H1 (cell line): ENCODE measurements at regions not wholly inside any gene's neighbourhood (a gene's known extent, or its start where the extent isn't known, plus 50 kb on each side); places are given as distances from the start of the nearest gene placed in this dataset.

ENCODE experiments used
- CTCF ChIA-PET: fragments of 300-600 bp; sonication (Branson Sonifier 250); formaldehyde crosslinking; loops from one replicate; lab custom pipeline; 2021; ENCODE audit not compliant: partially characterized antibody; lab: Charles Lee
- POLR2A ChIA-PET: fragments of 300-600 bp; sonication (Branson Sonifier 250); formaldehyde crosslinking; loops from one replicate; lab custom pipeline; 2021; ENCODE audit warnings: inconsistent platforms; ENCODE audit not compliant: partially characterized antibody; lab: Charles Lee
- DNase-seq, 2 experiments: peaks; one replicate each; pipeline versions ENCODE4 v3.0.0 to v3.0.0-alpha.2; 2010 to 2022; ENCODE audit warnings: low spot score in 2 of 2, low read depth in 1 of 2, mixed read lengths in 1 of 2
- FAIRE-seq: peaks from 2 replicates; lab custom pipeline; 2011; peaks lifted over from hg19 to GRCh38; lab: Jason Lieb, UNC
- H2AFZ ChIP-seq: 2 replicates; pipeline ENCODE4 v1.8.1; 2012; ENCODE audit warnings: low read length, inconsistent platforms
- H2AK5ac ChIP-seq: 2 replicates; pipeline ENCODE4 v1.6.1; 2013; ENCODE audit warnings: low read depth, low read length
- H2BK120ac ChIP-seq: replicated peaks from 2 replicates; pipeline ENCODE3; 2013; ENCODE audit warnings: low read depth, low read length, inconsistent platforms
- H2BK12ac ChIP-seq: 2 replicates; pipeline ENCODE4 v1.6.1; 2013; ENCODE audit warnings: low read depth, low read length
- H2BK15ac ChIP-seq: 2 replicates; pipeline ENCODE4 v1.6.1; 2013; ENCODE audit warnings: low read length
- H2BK20ac ChIP-seq: 2 replicates; pipeline ENCODE4 v1.6.1; 2013; ENCODE audit warnings: low read length
- H2BK5ac ChIP-seq: 2 replicates; pipeline ENCODE4 v1.6.1; 2013; ENCODE audit warnings: low read depth, low read length
- H3K14ac ChIP-seq: 2 replicates; pipeline ENCODE4 v1.6.1; 2013; ENCODE audit warnings: inconsistent platforms; ENCODE audit not compliant: insufficient read length
- H3K18ac ChIP-seq: 2 replicates; pipeline ENCODE4 v1.6.1; 2013; ENCODE audit warnings: low read length; ENCODE audit errors: extremely low read depth
- H3K23ac ChIP-seq: 2 replicates; pipeline ENCODE4 v1.6.1; 2013; ENCODE audit warnings: inconsistent platforms; ENCODE audit not compliant: insufficient read length
- H3K23me2 ChIP-seq: 2 replicates; pipeline ENCODE4 v1.6.1; 2013; ENCODE audit warnings: low read depth, low read length
- H3K27ac ChIP-seq: 2 replicates; pipeline ENCODE4 v1.6.1; 2011; ENCODE audit warnings: low read depth, low read length, inconsistent platforms
- H3K27me3 ChIP-seq, 4 experiments: replicated peaks in 1 of 4; 1 replicate in 1 of 4; 2 replicates in 3 of 4; pipeline versions ENCODE4 v1.6.1 to v1.8.1; 2011 to 2013; ENCODE audit warnings: low read length in 3 of 4, mild to moderate bottlenecking in 3 of 4, inconsistent platforms in 2 of 4, mixed read lengths in 2 of 4, moderate library complexity in 1 of 4; ENCODE audit not compliant: control insufficient read depth in 3 of 4, insufficient read depth in 3 of 4; ENCODE audit errors: extremely low read depth in 1 of 4
- H3K36me3 ChIP-seq, 4 experiments: 2 replicates each; pipeline versions ENCODE4 v1.6.1 to v1.8.1; 2011 to 2013; ENCODE audit warnings: mild to moderate bottlenecking in 4 of 4, low read length in 3 of 4, moderate library complexity in 2 of 4, control low read depth in 1 of 4, inconsistent platforms in 1 of 4; ENCODE audit not compliant: insufficient read depth in 4 of 4, control insufficient read depth in 2 of 4
- H3K4ac ChIP-seq: replicated peaks from 2 replicates; pipeline ENCODE3; 2013; ENCODE audit warnings: low read length, low read depth, mixed read lengths, inconsistent platforms; ENCODE audit not compliant: insufficient read length
- H3K4me1 ChIP-seq, 4 experiments: replicated peaks in 1 of 4; 1 replicate in 1 of 4; 2 replicates in 3 of 4; pipeline versions ENCODE4 v1.6.1 to v1.8.1; 2011 to 2013; ENCODE audit warnings: low read length in 3 of 4, inconsistent platforms in 2 of 4, mixed read lengths in 1 of 4; ENCODE audit not compliant: insufficient read depth in 4 of 4, control insufficient read depth in 3 of 4
- H3K4me2 ChIP-seq, 2 experiments: 2 replicates each; pipeline versions ENCODE4 v1.6.1 to v1.8.1; 2011 to 2013; ENCODE audit warnings: low read depth in 2 of 2, low read length in 2 of 2, control low read depth in 1 of 2, inconsistent platforms in 1 of 2, mild to moderate bottlenecking in 1 of 2; ENCODE audit not compliant: insufficient read depth in 1 of 2
- H3K4me3 ChIP-seq, 4 experiments: fragments of 200-600, 300-600 bp in 1 of 4; sonication (generic), shearing (Covaris generic), sonication (Bioruptor Twin) in 1 of 4; 2 replicates each; pipeline versions ENCODE4 v1.5.1 to v1.8.1; 2011 to 2016; ENCODE audit warnings: low read length in 4 of 4, low read depth in 3 of 4, control low read depth in 2 of 4, inconsistent platforms in 2 of 4, mild to moderate bottlenecking in 2 of 4, mixed read lengths in 1 of 4, moderate library complexity in 1 of 4; ENCODE audit not compliant: insufficient read depth in 2 of 4; ENCODE audit errors: extremely low read depth in 1 of 4
- H3K56ac ChIP-seq: replicated peaks from 2 replicates; pipeline ENCODE3; 2013; ENCODE audit warnings: low read depth, mild to moderate bottlenecking, mixed read lengths, low read length, inconsistent platforms; ENCODE audit not compliant: insufficient read length
- H3K79me1 ChIP-seq: 2 replicates; pipeline ENCODE4 v1.6.1; 2013; ENCODE audit warnings: low read depth, low read length, control low read depth
- H3K79me2 ChIP-seq, 2 experiments: 2 replicates each; pipeline versions ENCODE4 v1.6.1 to v1.8.1; 2012 to 2013; ENCODE audit warnings: low read length in 2 of 2, mild to moderate bottlenecking in 2 of 2, inconsistent platforms in 1 of 2; ENCODE audit not compliant: insufficient read depth in 2 of 2, control insufficient read depth in 1 of 2
- H3K9ac ChIP-seq, 4 experiments: replicated peaks in 1 of 4; 1 replicate in 1 of 4; 2 replicates in 3 of 4; pipeline versions ENCODE4 v1.6.1 to v1.8.1; 2011 to 2013; ENCODE audit warnings: low read depth in 3 of 4, low read length in 3 of 4, control low read depth in 2 of 4, mild to moderate bottlenecking in 2 of 4, moderate library complexity in 2 of 4, inconsistent platforms in 1 of 4; ENCODE audit errors: extremely low read depth in 1 of 4
- H3K9me3 ChIP-seq, 2 experiments: 2 replicates each; pipeline versions ENCODE4 v1.6.1 to v1.8.1; 2012 to 2013; ENCODE audit warnings: mild to moderate bottlenecking in 2 of 2, moderate library complexity in 2 of 2, control low read depth in 1 of 2, inconsistent platforms in 1 of 2, low read depth in 1 of 2, low read length in 1 of 2, mixed read lengths in 1 of 2; ENCODE audit not compliant: insufficient read depth in 2 of 2
- H4K20me1 ChIP-seq, 2 experiments: replicated peaks in 1 of 2; 2 replicates each; pipeline versions ENCODE3 to v1.8.1; 2011 to 2013; ENCODE audit warnings: inconsistent platforms in 2 of 2, low read length in 2 of 2, mild to moderate bottlenecking in 1 of 2; ENCODE audit not compliant: insufficient read depth in 2 of 2, control insufficient read depth in 1 of 2
- H4K5ac ChIP-seq: 2 replicates; pipeline ENCODE4 v1.6.1; 2013; ENCODE audit warnings: low read length, low read depth, mixed read lengths, inconsistent platforms; ENCODE audit not compliant: insufficient read length
- H4K8ac ChIP-seq: 2 replicates; pipeline ENCODE4 v1.8.0; 2013; ENCODE audit warnings: mild to moderate bottlenecking, moderate library complexity, low read length, inconsistent platforms; ENCODE audit not compliant: insufficient read depth; ENCODE audit errors: extremely low read depth
- H4K91ac ChIP-seq: replicated peaks from 2 replicates; pipeline ENCODE3; 2013; ENCODE audit warnings: low read length, mixed read lengths, inconsistent platforms; ENCODE audit not compliant: insufficient read length
- BRCA1 ChIP-seq: IDR thresholded peaks from 2 replicates; pipeline ENCODE4 v1.6.1; 2012; ENCODE audit warnings: low read depth, low read length, improper control_type of control experiment
- EZH2 ChIP-seq: fragments of 200-600 bp; sonication (generic); IDR thresholded peaks from 2 replicates; pipeline ENCODE4 v1.7.1; 2012; ENCODE audit warnings: low read depth, mild to moderate bottlenecking, moderate library complexity, low read length, inconsistent platforms; ENCODE audit not compliant: severe bottlenecking
- GTF2F1 ChIP-seq: IDR thresholded peaks from 2 replicates; pipeline ENCODE4 v1.6.1; 2012; ENCODE audit warnings: low read depth, low read length, improper control_type of control experiment, borderline replicate concordance
- JUND ChIP-seq: IDR thresholded peaks from 2 replicates; pipeline ENCODE4 v1.6.1; 2011; ENCODE audit warnings: mild to moderate bottlenecking, improper control_type of control experiment, low read length
- PHF8 ChIP-seq: fragments of 200-600 bp; sonication (generic); conservative IDR thresholded peaks from 2 replicates; pipeline ENCODE4 v1.7.1; 2012; ENCODE audit warnings: low read depth, mild to moderate bottlenecking, inconsistent platforms, low read length, moderate library complexity
- RAD21 ChIP-seq, 2 experiments: IDR thresholded peaks in 1 of 2; conservative IDR thresholded peaks in 1 of 2; 2 replicates each; pipeline ENCODE4 v1.6.1; 2011; ENCODE audit warnings: low read depth in 2 of 2, low read length in 2 of 2, improper control_type of control experiment in 1 of 2, inconsistent platforms in 1 of 2, mild to moderate bottlenecking in 1 of 2, moderate library complexity in 1 of 2
- RXRA ChIP-seq: IDR thresholded peaks from 2 replicates; pipeline ENCODE4 v1.6.1; 2011; ENCODE audit warnings: low read depth, mild to moderate bottlenecking, low read length, moderate library complexity; ENCODE audit not compliant: insufficient read depth
- SP2 ChIP-seq: IDR thresholded peaks from 2 replicates; pipeline ENCODE4 v1.6.1; 2012; ENCODE audit warnings: mild to moderate bottlenecking, low read length, inconsistent platforms
- TAF7 ChIP-seq: optimal IDR thresholded peaks from 2 replicates; pipeline ENCODE3; 2011; ENCODE audit warnings: low read depth, mild to moderate bottlenecking, inconsistent platforms, low read length, moderate library complexity, borderline replicate concordance
- WGBS, 2 experiments: shearing (Covaris generic) in 1 of 2; methylation state at CpG; one replicate each; pipeline versions ENCODE4 v1.1.6 to v1.1.7; 2013 to 2015; ENCODE audit warnings: low lambda C conversion rate in 2 of 2, mixed read lengths in 2 of 2, inconsistent platforms in 1 of 2, low coverage in 1 of 2, missing lambda C conversion rate in 1 of 2; ENCODE audit not compliant: insufficient replicate concordance in 2 of 2, insufficient coverage in 1 of 2, insufficient read length in 1 of 2; ENCODE audit errors: extremely low coverage in 1 of 2, missing lambda C conversion rate in 1 of 2; 5-methylcytosine and 5-hydroxymethylcytosine counted together
- TF ChIP-seq, protein P1 (sequence below), 3 experiments: IDR thresholded peaks; 1 replicate in 2 of 3; 2 replicates in 1 of 3; pipeline versions ENCODE4 v1.5.1 to v1.6.1; 2011; ENCODE audit warnings: low read length in 3 of 3, mild to moderate bottlenecking in 3 of 3, inconsistent platforms in 2 of 3, low read depth in 1 of 3, moderate library complexity in 1 of 3; ENCODE audit not compliant: insufficient read depth in 1 of 3; ENCODE audit errors: control extremely low read depth in 1 of 3
- TF ChIP-seq, protein P2 (sequence below): IDR thresholded peaks from 2 replicates; pipeline ENCODE4 v1.6.1; 2011; ENCODE audit warnings: low read depth, mild to moderate bottlenecking, low read length; ENCODE audit not compliant: insufficient read depth

DNA sequence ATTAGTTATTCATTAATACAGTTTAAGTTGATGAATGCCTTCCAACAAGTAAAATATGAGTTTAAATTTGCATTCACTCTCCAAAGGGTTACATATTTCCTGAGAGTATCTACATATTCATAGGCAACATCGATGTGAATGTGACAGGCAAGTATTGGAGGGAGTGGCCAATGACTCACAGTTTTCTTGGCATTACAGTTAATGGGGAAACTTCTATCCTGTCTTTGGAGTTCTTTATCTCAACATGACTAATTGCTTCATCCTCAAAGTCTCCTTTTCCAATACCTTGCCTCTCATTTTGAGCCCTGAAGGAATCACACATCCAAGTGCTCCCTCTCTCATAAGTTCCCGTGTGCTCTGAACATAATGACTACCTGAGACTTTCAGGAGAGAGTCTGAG is 439.7 kb upstream of the FRG2C start:
- Histone ChIP-seq H3K79me2 (no peaks in the 10 kb centered on the region), H3K4me3 (no peak overlapping the region), H3K9me3 (no peaks in the 10 kb centered on the region), H3K18ac (no peak overlapping the region), H4K8ac (no peak overlapping the region), H3K14ac (no peak overlapping the region), H3K56ac (no peak overlapping the region), H3K36me3 (no peaks in the 10 kb centered on the region; a peak in 1 of 8 replicates), H3K27ac (no peak overlapping the region), H4K20me1 (no peaks in the 10 kb centered on the region), H2AFZ (0 out of 2 replicates have a peak overlapping the region, but pooled peaks have one; percentile 16), H2BK12ac (no peak overlapping the region), H4K5ac (no peak overlapping the region), H4K91ac (no peak overlapping the region), H2BK120ac (no peak overlapping the region), H3K4ac (no peak overlapping the region), H3K4me2 (no peak overlapping the region), H3K23ac (no peak overlapping the region), H2AK5ac (no peak overlapping the region), H2BK5ac (no peak overlapping the region), H3K79me1 (no peaks in the 10 kb centered on the region), H3K23me2 (no peaks in the 10 kb centered on the region), H3K9ac (no peak overlapping the region), H3K27me3 (no peaks in the 10 kb centered on the region), H2BK15ac (no peak overlapping the region), H3K4me1 (0 out of 7 replicates have a peak, but pooled peaks cover 0 to 2% (median 0%) of the 10 kb centered on the region in 4 experiments), H2BK20ac (no peak overlapping the region)
- ChIA-PET CTCF (no interaction called here), POLR2A (no interaction called here)
- DNase-seq (no peak), FAIRE-seq (peak; percentile 65)
- 91% methylated on average over 2 of the region's 2 CpGs; no CpG with 5 or more reads in 1 of the 2 experiments for WGBS, 2 experiments
- no peak for TF ChIP-seq SP2
- no peak for TF ChIP-seq EZH2
- TF ChIP-seq GTF2F1, result no peak
- TF ChIP-seq TAF7, result no peak
- TF ChIP-seq JUND, result no peak
- TF ChIP-seq PHF8, result no peak
- no peak for TF ChIP-seq RXRA
- TF ChIP-seq RAD21 (IDR thresholded peaks at IDR 0.05 in 1 of 2, conservative IDR thresholded peaks at IDR 0.05 in 1 of 2; ENCODE audit: low read depth in 2 of 2, low read length in 2 of 2), result no peak
- TF ChIP-seq BRCA1, result no peak
- TF ChIP-seq, protein P1, sequence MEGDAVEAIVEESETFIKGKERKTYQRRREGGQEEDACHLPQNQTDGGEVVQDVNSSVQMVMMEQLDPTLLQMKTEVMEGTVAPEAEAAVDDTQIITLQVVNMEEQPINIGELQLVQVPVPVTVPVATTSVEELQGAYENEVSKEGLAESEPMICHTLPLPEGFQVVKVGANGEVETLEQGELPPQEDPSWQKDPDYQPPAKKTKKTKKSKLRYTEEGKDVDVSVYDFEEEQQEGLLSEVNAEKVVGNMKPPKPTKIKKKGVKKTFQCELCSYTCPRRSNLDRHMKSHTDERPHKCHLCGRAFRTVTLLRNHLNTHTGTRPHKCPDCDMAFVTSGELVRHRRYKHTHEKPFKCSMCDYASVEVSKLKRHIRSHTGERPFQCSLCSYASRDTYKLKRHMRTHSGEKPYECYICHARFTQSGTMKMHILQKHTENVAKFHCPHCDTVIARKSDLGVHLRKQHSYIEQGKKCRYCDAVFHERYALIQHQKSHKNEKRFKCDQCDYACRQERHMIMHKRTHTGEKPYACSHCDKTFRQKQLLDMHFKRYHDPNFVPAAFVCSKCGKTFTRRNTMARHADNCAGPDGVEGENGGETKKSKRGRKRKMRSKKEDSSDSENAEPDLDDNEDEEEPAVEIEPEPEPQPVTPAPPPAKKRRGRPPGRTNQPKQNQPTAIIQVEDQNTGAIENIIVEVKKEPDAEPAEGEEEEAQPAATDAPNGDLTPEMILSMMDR (IDR thresholded peaks at IDR 0.05; ENCODE audit: control extremely low read depth in 1 of 3, insufficient read depth in 1 of 3, low read depth in 1 of 3, low read length in 3 of 3), result no peak
- TF ChIP-seq, protein P2, sequence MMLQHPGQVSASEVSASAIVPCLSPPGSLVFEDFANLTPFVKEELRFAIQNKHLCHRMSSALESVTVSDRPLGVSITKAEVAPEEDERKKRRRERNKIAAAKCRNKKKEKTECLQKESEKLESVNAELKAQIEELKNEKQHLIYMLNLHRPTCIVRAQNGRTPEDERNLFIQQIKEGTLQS, result no peak
